Thyroid gland (tissue), 4 donors: ENCODE measurements at regions not wholly inside any gene's neighbourhood (a gene's known extent, or its start where the extent isn't known, plus 50 kb on each side); places are given as distances from the start of the nearest gene placed in this dataset.

ENCODE experiments used
- POLR2A ChIP-seq, 2 donors: fragments of 450-650 bp; IDR thresholded peaks; one replicate each; pipeline ENCODE4 v1.6.1; 2017; ENCODE audit warnings: antibody characterized with exemption in 2 of 2, mild to moderate bottlenecking in 2 of 2, moderate library complexity in 1 of 2
- TF ChIP-seq, protein P1 (sequence below), 6 experiments: fragments of 200-600 bp in 3 of 6; fragments of 450-650 bp in 3 of 6; sonication (generic) in 3 of 6; IDR thresholded peaks; one replicate each; pipeline ENCODE4 v1.5.1; 2016 to 2019; ENCODE audit warnings: antibody characterized with exemption in 6 of 6, mild to moderate bottlenecking in 2 of 6, inconsistent platforms in 1 of 6, moderate library complexity in 1 of 6

DNA sequence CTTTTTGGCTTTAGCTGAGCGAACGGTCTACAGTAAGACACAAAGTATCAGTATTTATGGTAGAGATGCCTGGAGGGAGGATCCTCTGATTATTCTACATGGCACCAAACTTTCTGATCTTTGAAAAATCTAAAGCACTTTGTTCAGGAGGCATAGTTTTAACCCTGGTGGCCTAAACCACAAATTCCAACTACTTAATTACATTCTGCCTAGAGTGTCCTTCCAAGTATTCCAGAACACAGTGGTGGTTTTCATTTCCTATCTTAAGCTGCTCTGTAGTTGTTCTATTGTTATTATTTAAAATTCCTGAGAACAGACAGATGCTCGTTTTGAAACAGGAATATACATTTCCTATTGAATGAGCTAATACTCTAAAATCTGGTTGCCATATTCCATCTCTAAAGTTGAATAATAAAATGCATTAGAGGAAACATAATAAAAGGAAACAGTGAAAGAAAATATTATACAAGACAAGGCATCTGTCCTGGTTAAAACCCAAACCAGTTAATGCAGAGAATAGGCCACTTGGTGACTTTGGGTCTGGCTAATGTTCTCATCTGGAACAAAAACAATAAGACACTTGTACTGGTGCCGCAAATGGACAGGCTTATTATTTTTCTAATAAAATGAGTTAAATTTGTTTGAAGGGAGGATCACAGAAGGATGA, 657.4 kb downstream of the SPRY1 start:
- TF ChIP-seq POLR2A (IDR thresholded peaks at IDR 0.05): no peak
- TF ChIP-seq, protein P1, sequence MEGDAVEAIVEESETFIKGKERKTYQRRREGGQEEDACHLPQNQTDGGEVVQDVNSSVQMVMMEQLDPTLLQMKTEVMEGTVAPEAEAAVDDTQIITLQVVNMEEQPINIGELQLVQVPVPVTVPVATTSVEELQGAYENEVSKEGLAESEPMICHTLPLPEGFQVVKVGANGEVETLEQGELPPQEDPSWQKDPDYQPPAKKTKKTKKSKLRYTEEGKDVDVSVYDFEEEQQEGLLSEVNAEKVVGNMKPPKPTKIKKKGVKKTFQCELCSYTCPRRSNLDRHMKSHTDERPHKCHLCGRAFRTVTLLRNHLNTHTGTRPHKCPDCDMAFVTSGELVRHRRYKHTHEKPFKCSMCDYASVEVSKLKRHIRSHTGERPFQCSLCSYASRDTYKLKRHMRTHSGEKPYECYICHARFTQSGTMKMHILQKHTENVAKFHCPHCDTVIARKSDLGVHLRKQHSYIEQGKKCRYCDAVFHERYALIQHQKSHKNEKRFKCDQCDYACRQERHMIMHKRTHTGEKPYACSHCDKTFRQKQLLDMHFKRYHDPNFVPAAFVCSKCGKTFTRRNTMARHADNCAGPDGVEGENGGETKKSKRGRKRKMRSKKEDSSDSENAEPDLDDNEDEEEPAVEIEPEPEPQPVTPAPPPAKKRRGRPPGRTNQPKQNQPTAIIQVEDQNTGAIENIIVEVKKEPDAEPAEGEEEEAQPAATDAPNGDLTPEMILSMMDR (IDR thresholded peaks at IDR 0.05): no peak
